ENCODE measurements at regions not wholly inside any gene's neighbourhood (a gene's known extent, or its start where the extent isn't known, plus 50 kb on each side); places are given as distances from the start of the nearest gene placed in this dataset.

DNA sequence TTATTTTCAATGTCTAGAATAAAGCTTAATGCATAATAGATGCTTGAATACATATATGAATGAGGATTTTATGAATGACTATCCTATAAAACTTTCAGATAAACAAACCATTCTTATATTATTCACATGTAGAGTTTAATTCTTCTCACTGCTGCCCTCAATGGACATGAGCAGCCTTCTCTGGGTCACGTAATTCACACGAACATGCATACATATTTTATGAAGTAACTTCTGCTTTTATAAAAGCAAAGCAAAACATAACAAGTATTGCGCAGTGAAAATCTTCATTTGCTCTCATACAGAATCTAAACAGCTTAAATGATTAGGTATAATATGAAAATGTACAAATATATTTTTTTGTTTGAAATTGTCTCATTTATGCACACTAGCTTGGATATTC is 116.7 kb downstream of the TMA16 start:
- H3K27ac ChIP-seq: no peak overlapping the region

DNA sequence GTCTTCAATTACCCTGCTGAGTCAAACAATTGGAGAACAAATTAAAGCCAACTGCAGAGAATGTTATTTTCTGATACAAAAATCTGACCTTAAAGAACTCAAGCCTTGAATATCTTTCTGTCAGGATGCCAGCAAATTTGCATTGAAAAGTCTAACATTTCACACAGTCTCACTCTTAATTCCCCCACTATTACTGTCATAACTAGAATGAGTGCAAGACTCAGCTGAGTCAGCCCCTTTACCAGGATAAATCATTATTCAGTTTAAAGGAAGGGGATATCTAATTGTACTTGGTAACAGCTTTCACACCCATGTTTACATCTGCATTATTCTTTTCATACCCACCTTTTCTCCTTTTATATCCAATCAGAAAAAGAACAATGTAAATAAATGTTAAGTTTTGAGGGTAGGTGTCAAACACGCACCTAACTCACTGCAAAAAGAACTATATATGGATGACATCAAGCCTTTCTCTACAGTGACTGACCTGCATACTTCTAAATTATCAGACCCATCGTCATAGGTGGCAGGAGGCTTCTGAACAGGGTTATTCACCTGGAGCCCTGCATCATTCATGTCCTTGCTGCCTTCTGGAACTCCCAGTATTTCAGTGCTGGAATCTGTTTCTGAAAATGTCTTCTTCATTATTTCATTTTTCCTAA is 117.4 kb downstream of the TMA16 start:
- no peak for DNase-seq (ENCODE audit: low spot score in 2 of 2)
- H3K27me3 ChIP-seq: no peaks in the 10 kb centered on the region
- H3K4me1 ChIP-seq: no peaks in the 10 kb centered on the region
- peak overlapping the region; percentile 31 for H3K27ac ChIP-seq
- H3K4me3 ChIP-seq: peak overlapping the region; percentile 16
- H3K36me3 ChIP-seq: no peaks in the 10 kb centered on the region
- TF ChIP-seq, protein P1, sequence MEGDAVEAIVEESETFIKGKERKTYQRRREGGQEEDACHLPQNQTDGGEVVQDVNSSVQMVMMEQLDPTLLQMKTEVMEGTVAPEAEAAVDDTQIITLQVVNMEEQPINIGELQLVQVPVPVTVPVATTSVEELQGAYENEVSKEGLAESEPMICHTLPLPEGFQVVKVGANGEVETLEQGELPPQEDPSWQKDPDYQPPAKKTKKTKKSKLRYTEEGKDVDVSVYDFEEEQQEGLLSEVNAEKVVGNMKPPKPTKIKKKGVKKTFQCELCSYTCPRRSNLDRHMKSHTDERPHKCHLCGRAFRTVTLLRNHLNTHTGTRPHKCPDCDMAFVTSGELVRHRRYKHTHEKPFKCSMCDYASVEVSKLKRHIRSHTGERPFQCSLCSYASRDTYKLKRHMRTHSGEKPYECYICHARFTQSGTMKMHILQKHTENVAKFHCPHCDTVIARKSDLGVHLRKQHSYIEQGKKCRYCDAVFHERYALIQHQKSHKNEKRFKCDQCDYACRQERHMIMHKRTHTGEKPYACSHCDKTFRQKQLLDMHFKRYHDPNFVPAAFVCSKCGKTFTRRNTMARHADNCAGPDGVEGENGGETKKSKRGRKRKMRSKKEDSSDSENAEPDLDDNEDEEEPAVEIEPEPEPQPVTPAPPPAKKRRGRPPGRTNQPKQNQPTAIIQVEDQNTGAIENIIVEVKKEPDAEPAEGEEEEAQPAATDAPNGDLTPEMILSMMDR (IDR thresholded peaks at IDR 0.05): no peak
- TF ChIP-seq EP300 (IDR thresholded peaks at IDR 0.05): no peak
- TF ChIP-seq POLR2A (IDR thresholded peaks at IDR 0.05): no peak
- no peak for TF ChIP-seq POLR2AphosphoS5 (IDR thresholded peaks at IDR 0.05)
- no peaks in the 10 kb centered on the region for H3K9me3 ChIP-seq
- WGBS: 84% methylated on average over 2 of the region's 2 CpGs

More for the DNA sequence above, 116.7 kb downstream of the TMA16 start:
- no peak for TF ChIP-seq POLR2AphosphoS5 (IDR thresholded peaks at IDR 0.05)
- no peak for TF ChIP-seq POLR2A (IDR thresholded peaks at IDR 0.05)
- no peak for TF ChIP-seq EP300 (IDR thresholded peaks at IDR 0.05)
- TF ChIP-seq, protein P1 (IDR thresholded peaks at IDR 0.05): no peak
- H3K36me3 ChIP-seq: no peaks in the 10 kb centered on the region
- H3K4me3 ChIP-seq: peak overlapping the region; percentile 16
- 74% methylated on average over 3 of the region's 3 CpGs for WGBS
- no peaks in the 10 kb centered on the region for H3K9me3 ChIP-seq
- no peak for DNase-seq (ENCODE audit: low spot score in 2 of 2)
- no peaks in the 10 kb centered on the region for H3K4me1 ChIP-seq
- no peaks in the 10 kb centered on the region for H3K27me3 ChIP-seq

DNA sequence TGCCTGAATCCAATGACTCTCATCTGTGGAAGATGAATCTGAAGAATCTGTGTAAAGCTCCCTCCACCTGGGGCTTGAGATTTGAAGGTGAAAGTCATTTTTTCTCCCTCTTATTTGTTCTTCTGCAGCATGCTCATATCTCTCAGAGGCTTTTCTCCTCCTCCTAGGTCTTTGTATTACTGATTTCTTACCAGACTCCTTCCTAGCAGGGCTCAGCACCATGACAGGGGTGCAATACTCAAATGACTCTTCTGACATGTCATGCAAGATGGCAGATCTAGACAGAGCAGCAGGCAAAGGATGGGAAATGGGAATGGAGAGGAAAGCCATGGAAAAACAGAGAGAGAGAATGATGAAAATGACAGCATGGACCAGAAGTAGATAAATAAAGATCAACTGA is 118.3 kb downstream of the TMA16 start:
- no peaks in the 10 kb centered on the region for H3K27me3 ChIP-seq

DNA sequence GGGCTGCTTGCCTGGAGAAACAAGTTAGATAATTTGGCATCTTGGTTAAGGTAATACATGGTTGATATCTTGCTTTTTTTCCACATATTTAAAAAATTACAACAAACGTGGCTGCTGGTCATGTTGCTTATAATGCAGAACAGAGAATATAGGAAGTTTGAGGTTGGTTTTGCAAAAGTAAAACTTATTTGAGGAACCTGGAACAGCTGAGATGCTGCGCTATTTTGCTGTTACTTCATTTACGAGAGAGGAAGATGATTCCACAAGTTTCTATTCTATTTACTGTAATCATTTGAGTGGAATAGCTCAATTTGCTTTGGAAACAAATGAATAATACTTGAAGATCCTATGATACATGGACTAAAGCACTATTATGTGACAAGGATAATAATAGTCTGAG is 118.9 kb downstream of the TMA16 start:
- WGBS: 72% methylated on average over 3 of the region's 3 CpGs
- H3K36me3 ChIP-seq: no peaks in the 10 kb centered on the region
- no peak for TF ChIP-seq POLR2A (IDR thresholded peaks at IDR 0.05)
- H3K27me3 ChIP-seq: no peaks in the 10 kb centered on the region
- H3K9me3 ChIP-seq: no peaks in the 10 kb centered on the region
- H3K27ac ChIP-seq: no peak overlapping the region
- DNase-seq (ENCODE audit: low spot score in 2 of 2): no peak
- H3K4me3 ChIP-seq: peak overlapping the region; percentile 16
- no peaks in the 10 kb centered on the region for H3K4me1 ChIP-seq

More for the DNA sequence above, 118.3 kb downstream of the TMA16 start:
- Histone ChIP-seq H3K4me3 (peak overlapping the region; percentile 16), H3K9me3 (no peaks in the 10 kb centered on the region), H3K4me1 (no peaks in the 10 kb centered on the region), H3K27ac (peak overlapping the region; percentile 31), H3K36me3 (no peaks in the 10 kb centered on the region)
- TF ChIP-seq EP300 (IDR thresholded peaks at IDR 0.05) (no peak), POLR2AphosphoS5 (IDR thresholded peaks at IDR 0.05) (no peak), POLR2A (IDR thresholded peaks at IDR 0.05) (no peak)
- TF ChIP-seq, protein P1 (IDR thresholded peaks at IDR 0.05): no peak
- no peak for DNase-seq (ENCODE audit: low spot score in 2 of 2)

DNA sequence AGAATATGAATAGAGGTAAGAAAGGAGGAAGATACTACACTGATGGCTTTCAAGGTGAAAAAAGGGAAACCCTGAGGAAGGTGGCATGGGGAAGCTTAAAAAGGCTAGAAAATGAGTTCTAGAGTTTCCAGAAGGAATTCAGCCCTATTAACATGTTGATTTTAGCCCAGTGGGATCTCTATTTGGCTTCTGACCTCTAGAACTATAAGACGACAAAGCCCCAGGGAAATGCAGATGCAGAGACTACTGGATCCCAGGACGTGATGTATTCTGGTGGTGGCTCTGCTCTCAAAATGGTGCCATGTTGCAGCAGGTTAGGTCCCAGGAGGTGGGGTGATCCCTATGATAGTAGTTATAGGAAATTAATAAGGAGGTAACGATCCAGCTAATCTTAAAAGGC is 120.4 kb downstream of the TMA16 start:
- WGBS: 78% methylated on average over 3 of the region's 3 CpGs
- no peak overlapping the region for H3K4me3 ChIP-seq
- no peaks in the 10 kb centered on the region for H3K36me3 ChIP-seq
- TF ChIP-seq POLR2AphosphoS5 (IDR thresholded peaks at IDR 0.05): no peak
- TF ChIP-seq, protein P1 (IDR thresholded peaks at IDR 0.05): no peak
- TF ChIP-seq EP300 (IDR thresholded peaks at IDR 0.05): no peak
- TF ChIP-seq POLR2A (IDR thresholded peaks at IDR 0.05): no peak
- no peaks in the 10 kb centered on the region for H3K9me3 ChIP-seq
- H3K4me1 ChIP-seq: no peaks in the 10 kb centered on the region
- H3K27me3 ChIP-seq: no peaks in the 10 kb centered on the region
- no peak for DNase-seq (ENCODE audit: low spot score in 2 of 2)
- no peak overlapping the region for H3K27ac ChIP-seq

DNA sequence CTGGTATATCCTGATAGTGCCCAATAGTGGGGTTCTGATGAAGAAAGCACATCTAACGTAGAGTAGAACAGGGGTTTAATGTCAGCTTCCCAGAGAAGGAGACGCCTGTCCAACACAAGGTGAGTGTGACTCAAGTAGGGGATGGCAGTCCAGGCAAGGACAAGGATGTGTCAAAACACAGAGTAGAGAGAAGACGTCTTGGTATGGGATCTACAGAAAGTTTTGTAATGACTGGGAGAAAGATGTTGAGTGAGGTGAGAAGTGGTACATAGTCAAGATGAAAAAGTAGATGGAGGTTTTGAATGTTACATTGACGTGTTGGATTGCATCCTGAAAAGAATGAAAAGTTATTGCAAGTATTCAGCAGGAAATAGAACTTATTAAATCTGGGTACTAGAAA is 124.4 kb downstream of the TMA16 start:
- WGBS: 83% methylated on average over 4 of the region's 4 CpGs
- H3K4me1 ChIP-seq: no peaks in the 10 kb centered on the region
- TF ChIP-seq POLR2A (IDR thresholded peaks at IDR 0.05) (no peak), POLR2AphosphoS5 (IDR thresholded peaks at IDR 0.05) (no peak), EP300 (IDR thresholded peaks at IDR 0.05) (no peak)
- TF ChIP-seq, protein P1 (IDR thresholded peaks at IDR 0.05): no peak

More for the DNA sequence above, 124.4 kb downstream of the TMA16 start:
- Histone ChIP-seq H3K4me3 (no peak overlapping the region), H3K27ac (no peak overlapping the region), H3K36me3 (no peaks in the 10 kb centered on the region), H3K9me3 (no peaks in the 10 kb centered on the region), H3K27me3 (no peaks in the 10 kb centered on the region)
- no peak for DNase-seq (ENCODE audit: low spot score in 2 of 2)

Data from suprapubic skin (tissue), 4 donors.